Ovary (tissue), 7 donors: ENCODE measurements at regions not wholly inside any gene's neighbourhood (a gene's known extent, or its start where the extent isn't known, plus 50 kb on each side); places are given as distances from the start of the nearest gene placed in this dataset.
A peak's percentile ranks its signal among the peaks of the same experiment; 100 is the strongest.

ENCODE experiments used
- DNase-seq, 5 donors: peaks; one replicate each; pipeline ENCODE4 v3.0.0-alpha.2; 2019 to 2020
- H3K27ac ChIP-seq, 2 donors: fragments of 200-600 bp; one replicate each; pipeline versions ENCODE4 v1.5.1 to v1.8.0; 2019 to 2022
- H3K27me3 ChIP-seq: fragments of 200-600 bp; one replicate; pipeline ENCODE4 v1.8.0; 2022
- H3K36me3 ChIP-seq: fragments of 200-600 bp; sonication (generic); one replicate; pipeline ENCODE4 v1.5.1; 2019
- H3K4me1 ChIP-seq: one replicate; pipeline ENCODE4 v1.8.1; 2013; ENCODE audit warnings: mild to moderate bottlenecking, moderate library complexity; ENCODE audit not compliant: insufficient read depth
- H3K4me3 ChIP-seq: fragments of 200-600 bp; sonication (generic); one replicate; pipeline ENCODE4 v1.5.1; 2017
- H3K9me3 ChIP-seq, 2 donors: fragments of 200-600 bp in 1 of 2; sonication (generic) in 1 of 2; one replicate each; pipeline versions ENCODE4 v1.5.1 to v1.8.1; 2013 to 2019; ENCODE audit warnings: mild to moderate bottlenecking in 1 of 2, moderate library complexity in 1 of 2
- EP300 ChIP-seq: sonication (generic); formaldehyde crosslinking; IDR thresholded peaks from one replicate; pipeline ENCODE4 v1.6.1; 2017; ENCODE audit warnings: antibody characterized with exemption
- POLR2A ChIP-seq: fragments of 450-650 bp; IDR thresholded peaks from one replicate; pipeline ENCODE4 v1.6.1; 2017; ENCODE audit warnings: antibody characterized with exemption, mild to moderate bottlenecking, moderate library complexity
- WGBS, 3 donors: extraction: QIAGEN DNeasy Blood & Tissue Kit in 1 of 3; methylation state at CpG; one replicate each; pipeline versions ENCODE4 v1.1.5 to v1.1.7; 2013 to 2017; 5-methylcytosine and 5-hydroxymethylcytosine counted together
- intact Hi-C, 4 donors: fragments of 100-400 bp; cut with DNase I; formaldehyde crosslinking; loops; one replicate each; pipeline versions ENCODE4 v1.11.0 to v1.15.1; 2022 to 2023
- TF ChIP-seq, protein P1 (sequence below), 3 donors: fragments of 450-650 bp in 2 of 3; fragments of 200-600 bp in 1 of 3; IDR thresholded peaks; one replicate each; pipeline versions ENCODE4 v1.5.1 to v1.8.0; 2016 to 2022; ENCODE audit warnings: antibody characterized with exemption in 3 of 3, mild to moderate bottlenecking in 1 of 3
- donor health status: DM: no; HTN: no; CAD: no; lungs with moderate emphysema.
- donor health status: DM: no; HTN: no; CAD: no.
- donor health status: Bipolar disorder and iron deficiency.
- donor health status: DM: no; HTN: no; CAD: no.
- donor health status: DM: yes; HTN: yes; CAD: no.

DNA sequence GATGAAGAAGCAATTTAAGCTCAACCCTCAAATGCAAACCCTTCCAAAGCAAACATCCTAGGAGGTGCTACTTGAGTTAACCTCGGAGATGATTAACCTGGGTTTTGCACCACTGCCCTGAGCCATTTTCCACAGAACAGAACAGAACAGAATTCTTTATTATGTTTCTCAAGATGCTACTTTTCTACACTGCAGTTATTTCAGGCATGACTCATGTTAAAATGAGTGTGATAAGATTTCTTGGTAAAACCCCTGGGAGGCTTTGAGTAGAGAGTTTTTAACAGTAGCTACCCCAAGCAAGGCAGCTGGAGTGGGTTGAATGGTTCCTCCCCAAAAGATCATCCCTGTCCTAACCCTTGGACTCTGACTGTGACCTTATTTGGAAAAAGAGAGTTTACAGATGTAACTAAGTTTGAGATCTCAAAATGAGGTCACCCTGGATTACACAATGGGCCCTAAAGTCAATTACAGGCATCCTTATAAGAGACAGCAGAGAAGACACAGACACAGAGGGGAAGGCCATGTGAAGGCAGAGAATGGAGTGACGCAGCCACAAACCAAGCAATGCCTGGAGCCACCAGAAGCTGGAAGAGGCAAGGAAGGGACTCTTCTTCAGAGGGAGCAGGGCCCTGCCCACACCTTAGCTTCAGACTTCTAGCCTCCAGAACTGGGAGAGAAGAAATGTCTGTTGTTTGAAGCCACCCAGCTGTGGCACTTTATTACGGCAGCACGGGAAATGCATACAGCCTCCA is 153.4 kb downstream of the ETS2 start:
- Histone ChIP-seq H3K4me3 (no peak overlapping the region), H3K9me3 (no peaks in the 10 kb centered on the region), H3K4me1 (no peaks in the 10 kb centered on the region), H3K27me3 (no peaks in the 10 kb centered on the region), H3K27ac (no peak overlapping the region), H3K36me3 (no peaks in the 10 kb centered on the region)
- intact Hi-C loops = no loop called here
- peak in 1 of 5 donors; percentile 38 for DNase-seq
- TF ChIP-seq EP300 (no peak), POLR2A (no peak)
- TF ChIP-seq, protein P1, sequence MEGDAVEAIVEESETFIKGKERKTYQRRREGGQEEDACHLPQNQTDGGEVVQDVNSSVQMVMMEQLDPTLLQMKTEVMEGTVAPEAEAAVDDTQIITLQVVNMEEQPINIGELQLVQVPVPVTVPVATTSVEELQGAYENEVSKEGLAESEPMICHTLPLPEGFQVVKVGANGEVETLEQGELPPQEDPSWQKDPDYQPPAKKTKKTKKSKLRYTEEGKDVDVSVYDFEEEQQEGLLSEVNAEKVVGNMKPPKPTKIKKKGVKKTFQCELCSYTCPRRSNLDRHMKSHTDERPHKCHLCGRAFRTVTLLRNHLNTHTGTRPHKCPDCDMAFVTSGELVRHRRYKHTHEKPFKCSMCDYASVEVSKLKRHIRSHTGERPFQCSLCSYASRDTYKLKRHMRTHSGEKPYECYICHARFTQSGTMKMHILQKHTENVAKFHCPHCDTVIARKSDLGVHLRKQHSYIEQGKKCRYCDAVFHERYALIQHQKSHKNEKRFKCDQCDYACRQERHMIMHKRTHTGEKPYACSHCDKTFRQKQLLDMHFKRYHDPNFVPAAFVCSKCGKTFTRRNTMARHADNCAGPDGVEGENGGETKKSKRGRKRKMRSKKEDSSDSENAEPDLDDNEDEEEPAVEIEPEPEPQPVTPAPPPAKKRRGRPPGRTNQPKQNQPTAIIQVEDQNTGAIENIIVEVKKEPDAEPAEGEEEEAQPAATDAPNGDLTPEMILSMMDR (IDR thresholded peaks at IDR 0.05) = no peak
- 66 to 77% (median 70%) methylated on average over 4 of the region's 4 CpGs for WGBS, 3 donors

DNA sequence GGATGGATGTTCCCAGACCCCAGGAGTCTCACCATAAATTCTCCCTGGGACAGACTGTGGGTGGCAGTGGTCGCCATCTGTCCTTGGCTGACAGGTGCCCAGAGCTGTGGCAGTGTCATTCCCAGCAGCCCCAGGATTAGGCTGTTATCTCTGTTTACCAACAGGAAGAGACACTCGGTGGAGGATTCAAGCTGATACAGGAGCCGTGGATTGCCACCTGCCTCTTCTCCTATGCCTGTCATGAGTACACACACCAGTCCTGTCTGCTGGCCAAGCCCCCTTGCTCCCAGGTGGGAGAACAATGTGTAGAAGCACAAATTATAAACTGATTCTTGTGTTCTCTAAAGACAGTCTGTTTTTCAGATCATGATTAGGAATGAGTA is 152.6 kb downstream of the ETS2 start:
- 84 to 96% (median 91%) methylated on average over 3 of the region's 3 CpGs for WGBS, 3 donors
- Histone ChIP-seq H3K4me1 (no peaks in the 10 kb centered on the region), H3K27me3 (no peaks in the 10 kb centered on the region), H3K36me3 (no peaks in the 10 kb centered on the region), H3K9me3 (no peaks in the 10 kb centered on the region), H3K27ac (no peak overlapping the region), H3K4me3 (no peak overlapping the region)
- no peak for DNase-seq
- TF ChIP-seq, protein P1 (IDR thresholded peaks at IDR 0.05) = no peak
- TF ChIP-seq POLR2A = no peak
- TF ChIP-seq EP300 = no peak
- intact Hi-C loops = no loop called here

DNA sequence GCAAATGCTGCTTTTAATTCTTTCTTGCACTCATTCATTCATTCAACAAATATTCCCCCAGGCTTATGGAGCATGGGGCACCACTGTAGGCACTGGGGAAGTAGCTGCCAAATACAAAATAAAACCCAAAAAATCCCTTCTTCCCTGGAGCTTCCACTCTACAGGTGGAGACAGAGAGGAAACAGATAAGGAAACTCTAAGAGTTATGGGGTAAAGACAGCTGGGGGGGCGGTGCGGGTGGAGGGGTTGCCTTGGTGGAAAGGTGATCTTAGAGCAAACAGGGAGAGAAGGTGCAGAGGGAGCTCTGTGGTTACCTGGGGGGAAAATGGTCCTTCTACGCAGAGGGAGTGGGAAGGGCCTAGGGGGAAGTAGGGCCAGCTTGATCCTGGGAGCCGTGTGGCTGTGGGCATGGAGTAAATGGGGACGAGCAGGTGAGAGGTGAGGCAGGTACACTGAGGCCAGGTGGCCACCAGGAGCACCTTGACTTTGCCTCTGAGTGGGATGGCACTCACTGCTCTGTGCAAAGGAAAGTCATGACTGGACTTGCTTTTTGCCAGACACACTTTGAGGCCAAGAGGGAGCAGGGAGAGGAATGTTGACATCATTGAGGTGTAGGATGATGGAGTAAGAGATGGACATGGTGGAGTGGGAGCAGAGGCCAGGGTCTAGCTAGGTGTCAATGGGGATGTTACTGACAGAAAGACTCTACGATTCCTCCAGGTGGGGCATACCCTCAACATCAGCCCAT is 152.0 kb downstream of the ETS2 start:
- Histone ChIP-seq H3K4me1 (no peaks in the 10 kb centered on the region), H3K9me3 (no peaks in the 10 kb centered on the region), H3K4me3 (no peak overlapping the region), H3K27ac (no peak overlapping the region), H3K36me3 (no peaks in the 10 kb centered on the region), H3K27me3 (no peaks in the 10 kb centered on the region)
- 71 to 84% (median 71%) methylated on average over 6 of the region's 6 CpGs for WGBS, 3 donors
- no peak for DNase-seq
- TF ChIP-seq EP300 (no peak), POLR2A (no peak)
- TF ChIP-seq, protein P1 (IDR thresholded peaks at IDR 0.05) = no peak
- intact Hi-C loops = no loop called here

DNA sequence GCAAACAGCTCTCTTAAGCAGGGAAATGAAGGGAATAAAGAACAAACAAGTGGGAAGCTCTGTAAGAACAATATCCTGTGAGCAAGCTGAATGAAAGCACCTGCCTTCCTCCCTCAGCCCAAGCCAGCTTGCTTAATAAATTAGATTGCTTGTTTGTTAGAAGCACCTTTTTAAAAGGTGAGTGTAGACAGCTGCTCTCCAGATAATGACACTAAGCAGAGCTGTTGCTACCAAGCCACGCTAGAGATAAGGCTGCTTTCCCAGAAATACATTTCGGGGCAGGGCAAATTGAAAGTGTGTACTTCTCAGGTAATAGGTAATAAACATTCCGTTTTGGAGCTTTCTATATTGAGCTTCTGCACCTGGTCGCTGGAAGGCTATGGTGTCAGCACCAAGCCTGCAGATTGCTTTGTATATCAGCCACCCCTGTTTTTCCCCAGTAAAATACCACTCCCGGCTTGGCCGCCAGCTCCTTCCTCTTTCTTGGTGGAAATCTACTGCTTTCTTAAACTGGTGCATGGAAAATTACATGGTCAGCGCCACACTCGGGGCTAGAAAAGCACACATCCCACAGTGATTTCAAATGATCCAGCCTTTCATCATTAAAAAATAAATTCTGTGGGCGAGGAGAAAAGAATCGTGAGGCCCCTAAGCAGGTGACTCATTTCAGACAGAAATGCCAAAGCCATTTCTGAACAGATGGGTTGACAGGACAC is 151.3 kb downstream of the ETS2 start:
- no peak overlapping the region for H3K27ac ChIP-seq
- TF ChIP-seq, protein P1 (IDR thresholded peaks at IDR 0.05) = no peak
- TF ChIP-seq POLR2A (no peak), EP300 (no peak)
- H3K27me3 ChIP-seq = no peaks in the 10 kb centered on the region
- no peak for DNase-seq
- no peaks in the 10 kb centered on the region for H3K4me1 ChIP-seq
- 48 to 56% (median 52%) methylated on average over 10 of the region's 10 CpGs for WGBS, 3 donors
- H3K36me3 ChIP-seq = no peaks in the 10 kb centered on the region
- intact Hi-C loops = no loop called here
- no peaks in the 10 kb centered on the region for H3K9me3 ChIP-seq
- no peak overlapping the region for H3K4me3 ChIP-seq
